ENCODE measurements at regions not wholly inside any gene's neighbourhood (a gene's known extent, or its start where the extent isn't known, plus 50 kb on each side); places are given as distances from the start of the nearest gene placed in this dataset.

DNA sequence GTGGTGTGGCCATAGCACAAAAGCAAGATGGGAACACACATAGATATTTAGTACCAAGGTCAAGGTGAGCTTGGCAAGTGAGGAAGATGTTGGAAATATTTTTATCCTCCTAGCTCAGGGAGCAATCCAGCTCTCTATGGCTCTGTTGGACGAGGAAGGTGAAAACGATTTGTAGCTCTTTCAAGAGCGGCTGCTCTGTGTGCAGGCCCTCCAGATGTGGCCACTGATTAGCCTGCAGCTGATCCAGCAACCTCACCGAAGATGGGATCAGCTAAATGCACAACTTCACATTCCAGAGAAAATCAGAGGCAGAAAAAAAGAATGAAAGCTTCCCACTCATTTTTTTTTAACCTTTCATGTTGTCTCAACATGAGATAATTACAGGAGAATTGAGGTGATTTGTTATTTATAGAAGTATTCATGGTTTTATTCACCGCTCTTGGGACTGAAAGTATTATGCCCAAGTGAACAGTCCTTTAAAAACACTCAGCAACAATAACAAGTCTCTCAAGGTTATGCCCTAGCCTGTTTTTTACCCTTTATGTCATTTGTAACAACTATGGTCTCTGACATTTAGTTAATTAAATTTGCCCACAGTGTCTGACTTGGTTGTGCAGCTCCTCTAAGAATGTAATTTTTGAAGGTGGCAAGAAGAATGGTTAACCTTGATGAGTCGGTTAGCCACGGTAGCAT lies 213.6 kb upstream of the ADARB2 start:
- H3K4me3 ChIP-seq (ENCODE audit: low read length) = no peak overlapping the region
- TF ChIP-seq ZNF274 (IDR thresholded peaks at IDR 0.05; ENCODE audit: low read depth, low read length) = no peak

DNA sequence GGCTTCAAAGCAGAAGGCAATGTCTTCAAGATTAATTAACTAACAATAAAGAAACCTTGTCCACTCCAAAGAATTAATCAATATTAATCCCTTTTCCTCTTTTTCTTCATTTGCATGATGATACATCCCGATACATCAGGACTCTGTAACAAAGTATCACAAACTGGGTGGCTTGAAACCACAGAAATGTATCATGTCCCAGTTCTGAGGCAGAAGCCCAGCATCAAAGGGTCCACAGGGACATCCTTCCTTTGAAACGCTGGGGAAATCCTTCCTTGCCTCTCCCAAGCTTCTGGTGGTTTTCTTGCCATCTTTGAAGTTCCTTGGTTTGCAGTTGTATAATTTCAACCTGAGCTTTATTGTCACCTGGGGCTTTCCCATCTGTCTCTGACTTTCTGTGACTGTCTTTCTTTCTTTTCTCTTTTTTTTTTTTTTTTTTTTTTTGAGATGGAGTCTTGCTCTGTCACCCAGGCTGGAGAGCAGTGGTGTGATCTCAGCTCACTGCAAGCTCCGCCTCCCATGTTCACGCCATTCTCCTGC lies 210.2 kb upstream of the ADARB2 start:
- no peak for TF ChIP-seq ZNF274 (IDR thresholded peaks at IDR 0.05; ENCODE audit: low read depth, low read length)
- no peak overlapping the region for H3K4me3 ChIP-seq (ENCODE audit: low read length)

DNA sequence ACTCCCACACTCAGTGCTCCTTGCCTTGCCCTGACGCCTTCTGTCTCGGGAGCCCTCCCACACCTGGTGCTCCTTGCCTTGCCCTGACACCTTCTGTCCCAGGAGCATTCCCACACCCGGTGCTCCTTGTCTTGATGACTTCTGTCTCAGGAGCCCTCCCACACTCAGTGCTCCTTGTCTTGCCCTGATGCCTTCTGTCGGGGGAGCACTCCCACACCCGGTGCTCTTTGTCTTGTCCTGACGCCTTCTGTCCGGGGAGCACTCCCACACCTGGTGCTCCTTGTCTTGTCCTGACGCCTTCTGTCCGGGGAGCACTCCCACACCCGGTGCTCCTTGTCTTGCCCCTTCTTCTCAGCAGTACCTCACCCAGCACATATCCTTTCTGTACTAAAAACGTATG lies 207.2 kb upstream of the ADARB2 start:
- TF ChIP-seq ZNF274 (IDR thresholded peaks at IDR 0.05; ENCODE audit: low read depth, low read length) = no peak
- no peak overlapping the region for H3K4me3 ChIP-seq (ENCODE audit: low read length)

- no peak for TF ChIP-seq ZNF274 (IDR thresholded peaks at IDR 0.05; ENCODE audit: low read depth, low read length)
- H3K4me3 ChIP-seq (ENCODE audit: low read length) = no peak overlapping the region
Observed at GRCh38 chr10:1942478-1942877, 205.2 kb upstream of the ADARB2 start.

- TF ChIP-seq ZNF274 (IDR thresholded peaks at IDR 0.05; ENCODE audit: low read depth, low read length) = no peak
- H3K4me3 ChIP-seq (ENCODE audit: low read length) = no peak overlapping the region; the same call in 1 of the 2 replicates
Observed at GRCh38 chr10:1939016-1939415, 201.7 kb upstream of the ADARB2 start.

DNA sequence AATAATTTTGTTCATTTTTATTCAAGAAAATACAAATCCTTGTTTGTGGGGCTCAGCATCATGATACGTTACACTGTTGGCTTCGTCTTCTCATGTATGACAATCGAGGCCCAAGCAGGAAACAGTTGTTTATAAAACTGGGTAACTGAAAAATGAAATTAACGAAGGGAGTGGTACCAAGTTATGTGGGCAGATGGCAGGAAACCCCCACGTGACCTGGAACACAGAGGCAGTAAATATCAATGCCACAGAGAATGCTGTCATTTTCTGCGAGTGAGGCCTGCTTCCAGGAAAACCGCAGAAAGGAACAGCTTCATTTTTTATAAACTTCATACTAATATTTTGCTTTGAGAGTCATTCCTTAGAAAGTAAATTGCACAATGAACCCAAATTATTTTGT lies 201.0 kb upstream of the ADARB2 start:
- no peak overlapping the region for H3K4me3 ChIP-seq (ENCODE audit: low read length)
- TF ChIP-seq ZNF274 (IDR thresholded peaks at IDR 0.05; ENCODE audit: low read depth, low read length) = no peak

DNA sequence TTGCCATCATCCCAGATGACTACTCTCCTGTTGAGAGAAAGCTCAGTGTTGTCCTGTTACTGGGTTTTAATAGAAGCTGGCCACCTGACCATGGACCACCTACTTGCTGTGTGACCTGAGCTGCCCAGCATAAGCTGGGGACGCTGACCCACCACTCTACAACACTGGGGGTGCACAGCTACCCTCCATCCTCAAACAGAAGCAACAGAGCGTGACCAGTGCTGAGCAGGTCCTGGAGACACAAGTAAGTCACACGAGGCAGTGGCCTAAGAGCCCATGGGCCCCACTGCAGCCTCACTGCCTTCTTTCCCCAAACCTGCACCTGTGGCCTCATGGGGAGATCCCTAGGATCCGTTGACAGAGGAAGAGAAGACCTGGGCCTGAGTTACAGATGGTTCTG lies 198.6 kb upstream of the ADARB2 start:
- H3K4me3 ChIP-seq (ENCODE audit: low read length) = no peak overlapping the region
- no peak for TF ChIP-seq ZNF274 (IDR thresholded peaks at IDR 0.05; ENCODE audit: low read depth, low read length)

DNA sequence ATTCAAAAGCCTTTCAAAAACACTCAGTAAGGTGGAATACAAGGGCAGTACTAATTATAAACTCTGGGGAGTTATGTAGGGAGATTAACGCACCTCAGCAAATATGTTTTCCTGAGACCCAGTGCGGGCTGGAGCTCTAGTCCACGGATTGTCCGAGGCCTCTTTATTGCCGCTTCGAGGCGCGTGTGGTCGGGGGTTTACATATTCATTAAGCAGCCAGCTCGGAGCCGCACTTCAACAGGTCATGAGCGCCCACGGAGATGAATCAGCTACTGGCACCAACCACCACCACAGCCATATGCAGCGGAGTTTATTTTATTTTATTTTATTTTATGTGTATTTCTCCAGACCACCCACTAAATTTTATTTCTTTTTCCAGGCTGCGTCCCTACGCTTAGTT lies 195.9 kb upstream of the ADARB2 start:
- no peak overlapping the region for H3K4me3 ChIP-seq (ENCODE audit: low read length)
- no peak for TF ChIP-seq ZNF274 (IDR thresholded peaks at IDR 0.05; ENCODE audit: low read depth, low read length)

DNA sequence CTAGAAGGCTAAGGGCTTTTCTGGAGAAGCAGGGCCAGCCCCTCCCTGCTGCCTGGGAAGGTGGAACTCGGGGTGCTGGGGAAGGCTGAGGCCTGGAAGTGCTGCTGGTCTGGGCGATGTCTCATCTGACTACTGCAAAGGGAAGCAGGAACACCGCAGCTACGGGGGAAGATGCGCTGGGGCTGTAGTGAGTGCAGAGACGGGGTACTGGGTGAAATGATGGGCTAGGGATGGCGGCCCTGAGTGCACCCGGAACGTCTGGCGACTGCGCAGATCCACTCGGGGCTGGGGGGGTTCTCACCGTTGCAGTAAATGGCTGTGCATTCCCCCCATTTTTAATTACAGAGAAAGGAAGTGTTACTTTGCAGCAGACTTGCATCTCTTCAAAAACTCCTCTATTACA lies 195.4 kb upstream of the ADARB2 start:
- H3K4me3 ChIP-seq (ENCODE audit: low read length) = no peak overlapping the region

GRCh38 chr10:1928606-1929005 lies 191.3 kb upstream of the ADARB2 start:
- no peak for TF ChIP-seq ZNF274 (IDR thresholded peaks at IDR 0.05; ENCODE audit: low read depth, low read length)
- H3K4me3 ChIP-seq (ENCODE audit: low read length) = no peak overlapping the region

More for the DNA sequence above, 195.4 kb upstream of the ADARB2 start:
- TF ChIP-seq ZNF274 (IDR thresholded peaks at IDR 0.05; ENCODE audit: low read depth, low read length) = no peak

DNA sequence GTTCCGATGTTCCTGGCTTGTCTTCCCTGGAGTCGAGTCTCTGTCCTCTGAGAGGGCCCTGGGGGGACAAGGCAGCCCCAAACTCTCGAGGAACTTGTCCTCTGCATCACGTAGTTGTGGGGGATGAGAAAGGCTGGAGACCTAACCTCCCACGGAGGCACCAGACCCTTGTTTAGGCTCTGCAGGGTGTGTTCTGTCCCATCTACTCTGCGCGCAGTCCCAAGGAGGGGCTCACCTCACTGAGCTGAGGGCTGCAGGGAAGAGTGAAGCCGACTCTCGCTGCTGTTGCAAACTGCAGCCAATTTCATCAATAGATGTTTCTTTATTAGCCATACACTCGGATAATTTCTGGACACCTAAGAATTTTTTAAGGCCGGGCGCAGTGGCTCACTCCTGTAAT lies 186.7 kb upstream of the ADARB2 start:
- H3K4me3 ChIP-seq (ENCODE audit: low read length) = no peak overlapping the region

DNA sequence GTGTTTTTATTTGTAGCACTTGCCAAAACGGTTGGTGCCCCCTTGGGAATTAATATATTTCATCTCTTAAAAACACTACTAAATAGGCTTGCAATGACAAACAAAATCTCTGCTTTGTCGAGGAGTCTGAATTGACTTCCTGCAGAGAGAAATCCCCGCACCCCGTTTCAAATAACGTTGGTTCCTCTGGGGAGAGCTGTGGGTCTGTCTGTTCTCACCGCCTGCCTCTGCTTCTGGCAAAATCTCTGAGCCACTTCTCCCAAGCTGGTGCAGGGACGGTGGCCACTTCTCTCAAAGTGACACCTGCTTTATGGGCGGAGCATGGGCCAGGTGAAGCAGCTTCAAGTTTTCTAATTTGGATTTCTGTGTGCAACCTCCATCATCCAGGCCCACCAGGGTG lies 186.3 kb upstream of the ADARB2 start:
- H3K4me3 ChIP-seq (ENCODE audit: low read length) = no peak overlapping the region
- TF ChIP-seq ZNF274 (IDR thresholded peaks at IDR 0.05; ENCODE audit: low read depth, low read length) = no peak

More for the DNA sequence above, 186.7 kb upstream of the ADARB2 start:
- TF ChIP-seq ZNF274 (IDR thresholded peaks at IDR 0.05; ENCODE audit: low read depth, low read length) = no peak

DNA sequence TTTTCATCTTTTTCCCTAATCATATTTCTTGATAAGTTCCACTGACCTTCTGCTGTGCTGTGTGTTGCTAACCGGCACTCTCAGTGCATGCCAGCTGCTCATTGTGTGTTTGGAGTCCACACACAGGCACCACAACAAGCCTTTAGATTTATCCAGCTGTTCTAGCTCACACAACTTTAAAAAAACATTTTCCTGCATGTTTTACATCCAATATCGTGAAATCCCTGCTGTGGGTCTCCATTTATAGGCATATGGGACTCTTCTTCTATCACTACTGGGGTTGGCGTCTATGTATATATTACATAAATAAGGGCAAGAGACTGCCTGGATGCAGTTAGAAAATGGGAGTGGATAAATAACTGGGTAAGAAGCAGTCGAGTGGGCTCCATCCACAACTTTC lies 183.6 kb upstream of the ADARB2 start:
- no peak for TF ChIP-seq ZNF274 (IDR thresholded peaks at IDR 0.05; ENCODE audit: low read depth, low read length)
- H3K4me3 ChIP-seq (ENCODE audit: low read length) = no peak overlapping the region

DNA sequence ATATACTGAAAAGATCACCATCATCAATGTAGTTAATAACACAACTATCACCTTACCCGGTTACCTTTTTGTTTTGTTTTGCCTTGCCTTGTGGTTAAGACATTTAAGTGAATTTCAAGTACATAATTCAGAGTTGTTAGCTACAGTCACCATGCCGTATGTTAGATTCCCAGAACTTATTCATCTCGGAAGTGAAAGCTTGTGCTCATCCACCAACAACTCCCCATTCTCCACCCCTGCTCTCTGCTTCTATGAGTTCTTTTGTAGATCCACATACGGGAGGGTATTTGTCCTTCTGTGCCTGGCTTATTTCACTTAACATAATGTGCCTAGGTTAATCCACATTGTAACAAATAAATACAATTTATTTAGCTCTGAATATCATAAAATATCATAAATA lies 182.8 kb upstream of the ADARB2 start:
- no peak overlapping the region for H3K4me3 ChIP-seq (ENCODE audit: low read length)
- TF ChIP-seq ZNF274 (IDR thresholded peaks at IDR 0.05; ENCODE audit: low read depth, low read length) = no peak

DNA sequence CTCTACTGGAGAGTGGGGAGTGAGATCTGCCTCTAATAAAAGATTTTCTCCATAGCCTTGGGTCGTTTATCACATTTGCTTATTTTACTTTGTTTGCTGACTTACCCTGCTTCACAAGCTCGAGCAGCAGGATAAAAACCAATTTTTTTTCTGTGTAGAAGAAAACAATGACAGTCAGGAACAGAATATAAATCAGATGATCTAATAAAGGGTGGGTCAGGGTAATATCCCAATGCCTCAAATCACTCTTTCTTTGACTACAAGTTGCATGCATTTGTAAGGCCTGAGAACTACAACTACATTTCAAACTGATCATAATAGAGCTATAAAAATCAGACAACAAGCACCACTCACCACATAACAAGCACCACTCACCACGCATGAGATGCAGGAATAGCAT lies 174.4 kb upstream of the ADARB2 start:
- TF ChIP-seq ZNF274 (IDR thresholded peaks at IDR 0.05; ENCODE audit: low read depth, low read length) = no peak
- H3K4me3 ChIP-seq (ENCODE audit: low read length) = no peak overlapping the region

- H3K4me3 ChIP-seq (ENCODE audit: low read length) = no peak overlapping the region
- TF ChIP-seq ZNF274 (IDR thresholded peaks at IDR 0.05; ENCODE audit: low read depth, low read length) = no peak
Observed at GRCh38 chr10:1903982-1904381, 166.7 kb upstream of the ADARB2 start.

Data from GM08714 (cell line).